B cell (primary cell): ENCODE measurements at regions not wholly inside any gene's neighbourhood (a gene's known extent, or its start where the extent isn't known, plus 50 kb on each side); places are given as distances from the start of the nearest gene placed in this dataset.

Source experiments
- ATAC-seq: fragments of 200-7000 bp; cut with Tn5 transposase; one replicate; pipeline ENCODE4 v1.10.0; 2021; ENCODE audit warnings: low read depth, mild to moderate bottlenecking, moderate number of reproducible peaks, moderate library complexity
- CTCF ChIA-PET: fragments of 350-600 bp; sonication (Branson Sonifier 250); formaldehyde crosslinking; loops from one replicate; lab custom pipeline; 2021; ENCODE audit warnings: antibody characterized with exemption, inconsistent platforms; lab: Charles Lee
- POLR2A ChIA-PET: fragments of 350-600 bp; sonication (Branson Sonifier 250); formaldehyde crosslinking; loops from one replicate; lab custom pipeline; 2021; ENCODE audit warnings: antibody characterized with exemption; lab: Charles Lee
- DNase-seq: peaks from one replicate; pipeline ENCODE4 v3.0.0; 2013
- H2AFZ ChIP-seq: 2 replicates; pipeline ENCODE4 v1.6.1; 2012; ENCODE audit warnings: mild to moderate bottlenecking, low read depth, low read length; ENCODE audit not compliant: insufficient read depth, poor library complexity, severe bottlenecking
- H3K27ac ChIP-seq, 2 donors: 1 replicate in 1 of 2; 2 replicates in 1 of 2; pipeline ENCODE4 v1.5.1; 2012 to 2013; ENCODE audit warnings: low read length in 2 of 2, mild to moderate bottlenecking in 2 of 2, moderate library complexity in 1 of 2
- H3K27me3 ChIP-seq, 4 experiments: fragments of 200-600 bp in 1 of 4; sonication (generic) in 1 of 4; replicated peaks in 1 of 4; 1 replicate in 2 of 4; 2 replicates in 2 of 4; pipeline versions ENCODE4 v1.6.1 to v1.7.0; 2013 to 2016; ENCODE audit warnings: low read length in 3 of 4, mild to moderate bottlenecking in 2 of 4, mixed read lengths in 1 of 4, moderate library complexity in 1 of 4; ENCODE audit not compliant: insufficient read depth in 4 of 4, control insufficient read depth in 3 of 4; ENCODE audit errors: control extremely low read depth in 1 of 4
- H3K36me3 ChIP-seq, 2 experiments: replicated peaks in 1 of 2; 1 replicate in 1 of 2; 2 replicates in 1 of 2; pipeline versions ENCODE4 v1.6.1 to v1.7.1; 2013; ENCODE audit warnings: low read length in 1 of 2; ENCODE audit not compliant: insufficient read depth in 2 of 2, control insufficient read depth in 1 of 2; ENCODE audit errors: control extremely low read depth in 1 of 2, extremely low read depth in 1 of 2
- H3K4me1 ChIP-seq, 2 donors: fragments of 200-600 bp in 1 of 2; sonication (generic) in 1 of 2; 1 replicate in 1 of 2; 2 replicates in 1 of 2; pipeline versions ENCODE4 v1.5.1 to v1.6.1; 2013 to 2017; ENCODE audit warnings: low read length in 2 of 2; ENCODE audit not compliant: control insufficient read depth in 2 of 2, insufficient read depth in 2 of 2
- H3K4me2 ChIP-seq: replicated peaks from 2 replicates; pipeline ENCODE3; 2012; ENCODE audit warnings: mild to moderate bottlenecking, low read depth, low read length; ENCODE audit not compliant: poor library complexity, severe bottlenecking
- H3K4me3 ChIP-seq, 5 experiments: fragments of 200-600 bp in 1 of 5; sonication (generic) in 1 of 5; 1 replicate in 3 of 5; 2 replicates in 2 of 5; pipeline versions ENCODE4 v1.5.1 to v1.7.0; 2011 to 2016; ENCODE audit warnings: low read length in 4 of 5, mild to moderate bottlenecking in 4 of 5, low read depth in 2 of 5, control low read depth in 1 of 5, moderate library complexity in 1 of 5; ENCODE audit not compliant: insufficient read depth in 1 of 5; ENCODE audit errors: control extremely low read depth in 1 of 5, extremely low read depth in 1 of 5
- H3K79me2 ChIP-seq: fragments of 200-600 bp; sonication (generic); one replicate; pipeline ENCODE4 v1.6.0; 2016; ENCODE audit warnings: low read length; ENCODE audit not compliant: control insufficient read depth, insufficient read depth
- H3K9ac ChIP-seq: fragments of 200-600 bp; sonication (generic); 2 replicates; pipeline ENCODE4 v1.6.1; 2017; ENCODE audit warnings: mild to moderate bottlenecking, low read length, moderate library complexity
- H3K9me3 ChIP-seq, 3 donors: one replicate each; pipeline versions ENCODE4 v1.6.1 to v1.7.1; 2013; ENCODE audit warnings: low read length in 2 of 3; ENCODE audit not compliant: control insufficient read depth in 2 of 3, insufficient read depth in 1 of 3; ENCODE audit errors: control extremely low read depth in 1 of 3
- H4K20me1 ChIP-seq: 2 replicates; pipeline ENCODE4 v1.6.0; 2012; ENCODE audit warnings: mild to moderate bottlenecking, low read length; ENCODE audit not compliant: insufficient read depth, control insufficient read depth, poor library complexity, severe bottlenecking
- H3K27ac Mint-ChIP-seq: one replicate; pipeline ENCODE4 v1.8.0; 2021; ENCODE audit warnings: mixed read lengths
- H3K27me3 Mint-ChIP-seq: one replicate; pipeline ENCODE4 v1.8.0; 2021; ENCODE audit warnings: mixed read lengths
- H3K4me1 Mint-ChIP-seq: one replicate; pipeline ENCODE4 v1.8.0; 2021; ENCODE audit warnings: mixed read lengths
- H3K4me3 Mint-ChIP-seq: one replicate; pipeline ENCODE4 v1.8.0; 2021; ENCODE audit warnings: mixed read lengths
- H3K9me3 Mint-ChIP-seq: one replicate; pipeline ENCODE4 v1.8.0; 2022; ENCODE audit warnings: mixed read lengths; ENCODE audit not compliant: insufficient read depth
- EZH2 ChIP-seq: IDR thresholded peaks from 2 replicates; pipeline ENCODE4 v1.6.1; 2012; ENCODE audit warnings: borderline replicate concordance, low read depth, mild to moderate bottlenecking, moderate library complexity, low read length; ENCODE audit not compliant: insufficient read depth, poor library complexity, severe bottlenecking
- WGBS: methylation state at CpG from one replicate; pipeline ENCODE4 v1.1.5; 2013; ENCODE audit warnings: missing lambda C conversion rate; ENCODE audit not compliant: insufficient coverage; 5-methylcytosine and 5-hydroxymethylcytosine counted together
- intact Hi-C: fragments of 100-400 bp; cut with micrococcal nuclease; formaldehyde crosslinking; loops from one replicate; pipeline ENCODE4 v1.10.0; 2022
- TF ChIP-seq, protein P1 (sequence below): fragments of 200-600 bp; IDR thresholded peaks from one replicate; pipeline ENCODE4 v1.8.0; 2022; ENCODE audit warnings: antibody characterized with exemption, mild to moderate bottlenecking

DNA sequence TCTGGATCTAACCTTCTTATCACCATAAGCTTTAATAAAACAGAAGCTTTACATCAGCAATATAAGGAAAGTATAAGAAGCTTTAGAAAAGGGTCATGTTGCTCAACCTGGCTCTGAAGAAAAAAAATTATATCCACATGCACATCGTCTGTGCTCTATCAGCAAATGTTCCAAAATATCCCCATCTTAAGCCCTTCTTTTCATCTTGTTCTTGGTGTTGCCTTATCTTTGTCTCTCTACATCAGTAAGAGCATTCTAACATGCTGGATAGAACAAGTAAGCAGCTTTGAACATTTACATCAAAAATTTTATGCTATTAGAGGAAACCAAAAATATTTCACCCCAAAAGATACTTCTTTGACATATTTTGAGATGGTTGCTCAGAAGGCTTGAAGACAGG, 157.8 kb upstream of the SNX7 start:
- Histone ChIP-seq H3K27me3 (no peaks in the 10 kb centered on the region), H3K79me2 (no peaks in the 10 kb centered on the region), H3K27ac (no peak overlapping the region), H3K4me3 (no peak overlapping the region), H2AFZ (no peak overlapping the region), H3K36me3 (no peaks in the 10 kb centered on the region), H3K4me2 (no peak overlapping the region), H3K9ac (no peak overlapping the region), H3K4me1 (no peaks in the 10 kb centered on the region), H3K9me3 (peaks cover 0 to 3% (median 0%) of the 10 kb centered on the region in 3 donors), H4K20me1 (no peaks in the 10 kb centered on the region)
- Mint-ChIP-seq H3K4me1 (no peaks in the 10 kb centered on the region), H3K27ac (no peak overlapping the region), H3K9me3 (peaks cover 10% of the 10 kb centered on the region), H3K4me3 (no peak overlapping the region), H3K27me3 (no peaks in the 10 kb centered on the region)
- intact Hi-C loops: no loop called here
- CTCF ChIA-PET: no interaction called here
- POLR2A ChIA-PET: no interaction called here
- TF ChIP-seq, protein P1, sequence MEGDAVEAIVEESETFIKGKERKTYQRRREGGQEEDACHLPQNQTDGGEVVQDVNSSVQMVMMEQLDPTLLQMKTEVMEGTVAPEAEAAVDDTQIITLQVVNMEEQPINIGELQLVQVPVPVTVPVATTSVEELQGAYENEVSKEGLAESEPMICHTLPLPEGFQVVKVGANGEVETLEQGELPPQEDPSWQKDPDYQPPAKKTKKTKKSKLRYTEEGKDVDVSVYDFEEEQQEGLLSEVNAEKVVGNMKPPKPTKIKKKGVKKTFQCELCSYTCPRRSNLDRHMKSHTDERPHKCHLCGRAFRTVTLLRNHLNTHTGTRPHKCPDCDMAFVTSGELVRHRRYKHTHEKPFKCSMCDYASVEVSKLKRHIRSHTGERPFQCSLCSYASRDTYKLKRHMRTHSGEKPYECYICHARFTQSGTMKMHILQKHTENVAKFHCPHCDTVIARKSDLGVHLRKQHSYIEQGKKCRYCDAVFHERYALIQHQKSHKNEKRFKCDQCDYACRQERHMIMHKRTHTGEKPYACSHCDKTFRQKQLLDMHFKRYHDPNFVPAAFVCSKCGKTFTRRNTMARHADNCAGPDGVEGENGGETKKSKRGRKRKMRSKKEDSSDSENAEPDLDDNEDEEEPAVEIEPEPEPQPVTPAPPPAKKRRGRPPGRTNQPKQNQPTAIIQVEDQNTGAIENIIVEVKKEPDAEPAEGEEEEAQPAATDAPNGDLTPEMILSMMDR: no peak
- no peak for TF ChIP-seq EZH2
- WGBS: no CpG with 5 or more reads among the region's 1 CpG
- ATAC-seq (no peak), DNase-seq (no peak)

- DNase-seq (no peak), ATAC-seq (no peak)
- Histone ChIP-seq H3K79me2 (no peaks in the 10 kb centered on the region), H3K36me3 (no peaks in the 10 kb centered on the region), H3K27me3 (no peaks in the 10 kb centered on the region), H3K4me2 (no peak overlapping the region), H2AFZ (no peak overlapping the region), H4K20me1 (no peaks in the 10 kb centered on the region), H3K4me1 (no peaks in the 10 kb centered on the region), H3K9ac (no peak overlapping the region), H3K9me3 (peaks cover 0 to 3% (median 0%) of the 10 kb centered on the region in 3 donors), H3K27ac (no peak overlapping the region), H3K4me3 (no peak overlapping the region)
- Mint-ChIP-seq H3K4me1 (no peaks in the 10 kb centered on the region), H3K27me3 (no peaks in the 10 kb centered on the region), H3K27ac (no peak overlapping the region), H3K9me3 (peaks cover 10% of the 10 kb centered on the region), H3K4me3 (no peak overlapping the region)
- CTCF ChIA-PET: no interaction called here
- TF ChIP-seq, protein P1: no peak
- no peak for TF ChIP-seq EZH2
- intact Hi-C loops: no loop called here
- POLR2A ChIA-PET: no interaction called here
Observed at GRCh38 chr1:98502937-98503336, 158.6 kb upstream of the SNX7 start.
